ENCODE measurements at regions not wholly inside any gene's neighbourhood (a gene's known extent, or its start where the extent isn't known, plus 50 kb on each side); places are given as distances from the start of the nearest gene placed in this dataset.

DNA sequence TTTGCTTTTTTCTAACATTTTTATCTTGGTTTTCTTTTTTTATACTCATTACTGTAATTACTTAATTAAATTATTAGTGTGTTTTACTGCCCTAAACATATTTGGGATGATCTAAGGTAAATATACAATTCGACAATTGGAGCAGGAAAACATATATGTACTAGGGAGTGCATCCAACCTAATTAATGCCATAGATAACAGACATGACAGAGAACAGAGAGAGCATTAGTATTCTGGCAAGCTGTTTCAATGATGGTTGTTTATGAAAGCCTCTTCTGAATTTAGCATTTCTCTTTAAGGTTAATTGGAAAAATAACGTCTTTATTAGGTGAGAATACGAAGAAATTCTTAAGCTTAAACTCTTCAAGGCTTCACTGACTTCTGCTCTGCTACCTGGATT, 300.1 kb upstream of the PRR16 start (continued):
- TF ChIP-seq, protein P1, sequence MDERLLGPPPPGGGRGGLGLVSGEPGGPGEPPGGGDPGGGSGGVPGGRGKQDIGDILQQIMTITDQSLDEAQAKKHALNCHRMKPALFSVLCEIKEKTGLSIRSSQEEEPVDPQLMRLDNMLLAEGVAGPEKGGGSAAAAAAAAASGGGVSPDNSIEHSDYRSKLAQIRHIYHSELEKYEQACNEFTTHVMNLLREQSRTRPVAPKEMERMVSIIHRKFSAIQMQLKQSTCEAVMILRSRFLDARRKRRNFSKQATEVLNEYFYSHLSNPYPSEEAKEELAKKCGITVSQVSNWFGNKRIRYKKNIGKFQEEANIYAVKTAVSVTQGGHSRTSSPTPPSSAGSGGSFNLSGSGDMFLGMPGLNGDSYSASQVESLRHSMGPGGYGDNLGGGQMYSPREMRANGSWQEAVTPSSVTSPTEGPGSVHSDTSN (CRISPR knock-in tag; IDR thresholded peaks at IDR 0.05; ENCODE audit: low read depth) = no peak
- TF ChIP-seq, protein P1 (tag; conservative IDR thresholded peaks at IDR 0.05; ENCODE audit: low read depth) = no peak
- TF ChIP-seq ILK (tag; IDR thresholded peaks at IDR 0.05; ENCODE audit: borderline replicate concordance, low read depth) = no peak
- no peak for TF ChIP-seq U2AF1 (optimal IDR thresholded peaks at IDR 0.05; ENCODE audit: low read depth, low read length)
- no peak for TF ChIP-seq ZNF384 (IDR thresholded peaks at IDR 0.05; ENCODE audit: low read depth, low read length)
- TF ChIP-seq ZKSCAN8 (CRISPR knock-in tag; IDR thresholded peaks at IDR 0.05) = no peak

DNA sequence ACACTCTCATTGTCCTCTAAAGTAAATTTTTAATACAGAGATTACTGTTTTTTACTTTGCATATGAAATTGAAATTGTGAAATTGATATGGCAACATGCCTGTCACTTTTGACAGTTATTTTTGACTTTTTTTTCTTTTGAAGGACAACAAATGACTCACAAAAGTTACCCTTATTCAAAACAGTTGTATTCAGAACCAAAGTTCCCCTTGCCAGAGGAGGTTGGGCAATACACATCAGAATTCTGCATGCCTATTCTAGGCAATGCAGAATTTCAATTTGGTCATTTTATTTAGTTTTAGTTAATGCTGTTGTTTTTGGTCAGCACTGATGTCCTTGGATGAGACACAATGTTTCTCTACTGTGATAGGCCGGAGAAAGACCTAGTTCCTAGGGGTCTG, 299.1 kb upstream of the PRR16 start:
- no peak overlapping the region for H3K4me2 ChIP-seq (ENCODE audit: insufficient read depth, low read length)
- BruUV-seq (replicated peaks) = no TSS peak
- H4K20me1 ChIP-seq (replicated peaks; ENCODE audit: control insufficient read depth, insufficient read depth, low read length) = no peaks in the 10 kb centered on the region
- H3K36me3 ChIP-seq (ENCODE audit: control insufficient read depth, insufficient read depth, low read length) = no peaks in the 10 kb centered on the region
- no peak overlapping the region for H2AFZ ChIP-seq (ENCODE audit: low read depth, low read length)
- no peaks in the 10 kb centered on the region for H3K9me1 ChIP-seq (ENCODE audit: control insufficient read depth, insufficient read depth, low read length)
- no peaks in the 10 kb centered on the region for H3K27me3 ChIP-seq (ENCODE audit: control insufficient read depth in 2 of 2, insufficient read depth in 2 of 2, low read length in 2 of 2)
- H3K4me3 ChIP-seq = no peak overlapping the region
- FAIRE-seq (no peak), ATAC-seq (no peak), DNase-seq (ENCODE audit: extremely low read depth in 1 of 4, low spot score in 3 of 4) (no peak)
- no peaks in the 10 kb centered on the region for H3K79me2 ChIP-seq (ENCODE audit: control insufficient read depth, insufficient read depth, low read length)
- in situ Hi-C loops (cut with MboI) = no loop called here
- intact Hi-C loops (cut with micrococcal nuclease) = no loop called here
- no peak overlapping the region for H3K9ac ChIP-seq (ENCODE audit: insufficient read depth in 1 of 2, low read depth in 2 of 2, low read length in 2 of 2)
- H3K27ac ChIP-seq (ENCODE audit: extremely low read depth, low read depth, low read length) = no peak overlapping the region
- ChIA-PET POLR2A (no interaction called here), CTCF (ENCODE audit: low intra/inter-chr PET ratio) (no interaction called here)
- WGBS (ENCODE audit: insufficient coverage, low coverage, missing lambda C conversion rate) = 8% methylated on average over 1 of the region's 1 CpG
- no peaks in the 10 kb centered on the region for H3K4me1 ChIP-seq (replicated peaks in 1 of 2; ENCODE audit: control insufficient read depth in 2 of 2, insufficient read depth in 2 of 2, low read length in 2 of 2)
- no peaks in the 10 kb centered on the region for H3K9me3 ChIP-seq (replicated peaks; ENCODE audit: control insufficient read depth, insufficient read depth, low read depth, low read length)
- TF ChIP-seq, protein P2, sequence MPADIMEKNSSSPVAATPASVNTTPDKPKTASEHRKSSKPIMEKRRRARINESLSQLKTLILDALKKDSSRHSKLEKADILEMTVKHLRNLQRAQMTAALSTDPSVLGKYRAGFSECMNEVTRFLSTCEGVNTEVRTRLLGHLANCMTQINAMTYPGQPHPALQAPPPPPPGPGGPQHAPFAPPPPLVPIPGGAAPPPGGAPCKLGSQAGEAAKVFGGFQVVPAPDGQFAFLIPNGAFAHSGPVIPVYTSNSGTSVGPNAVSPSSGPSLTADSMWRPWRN (IDR thresholded peaks at IDR 0.05; ENCODE audit: low read depth) = no peak
- TF ChIP-seq ZNF140 (CRISPR knock-in tag; IDR thresholded peaks at IDR 0.05) (no peak), NRF1 (conservative IDR thresholded peaks at IDR 0.05 in 1 of 2, IDR thresholded peaks at IDR 0.05 in 1 of 2) (no peak), SRSF3 (IDR thresholded peaks at IDR 0.05; ENCODE audit: insufficient read depth, low read length) (no peak), SOX6 (IDR thresholded peaks at IDR 0.05) (no peak), KAT7 (CRISPR knock-in tag; IDR thresholded peaks at IDR 0.05; ENCODE audit: borderline replicate concordance) (no peak), COPS2 (conservative IDR thresholded peaks at IDR 0.05) (no peak), ILK (tag; IDR thresholded peaks at IDR 0.05; ENCODE audit: borderline replicate concordance, low read depth) (no peak), MTA1 (IDR thresholded peaks at IDR 0.05; ENCODE audit: borderline replicate concordance) (no peak), EP400 (IDR thresholded peaks at IDR 0.05) (no peak), ZNF551 (CRISPR knock-in tag; IDR thresholded peaks at IDR 0.05) (no peak), SMAD2 (IDR thresholded peaks at IDR 0.05; ENCODE audit: low read depth, low read length) (no peak), STAG1 (CRISPR knock-in tag; IDR thresholded peaks at IDR 0.05; ENCODE audit: borderline replicate concordance) (no peak), RFX5 (IDR thresholded peaks at IDR 0.05; ENCODE audit: low read depth, low read length) (no peak)
- TF ChIP-seq, protein P3, sequence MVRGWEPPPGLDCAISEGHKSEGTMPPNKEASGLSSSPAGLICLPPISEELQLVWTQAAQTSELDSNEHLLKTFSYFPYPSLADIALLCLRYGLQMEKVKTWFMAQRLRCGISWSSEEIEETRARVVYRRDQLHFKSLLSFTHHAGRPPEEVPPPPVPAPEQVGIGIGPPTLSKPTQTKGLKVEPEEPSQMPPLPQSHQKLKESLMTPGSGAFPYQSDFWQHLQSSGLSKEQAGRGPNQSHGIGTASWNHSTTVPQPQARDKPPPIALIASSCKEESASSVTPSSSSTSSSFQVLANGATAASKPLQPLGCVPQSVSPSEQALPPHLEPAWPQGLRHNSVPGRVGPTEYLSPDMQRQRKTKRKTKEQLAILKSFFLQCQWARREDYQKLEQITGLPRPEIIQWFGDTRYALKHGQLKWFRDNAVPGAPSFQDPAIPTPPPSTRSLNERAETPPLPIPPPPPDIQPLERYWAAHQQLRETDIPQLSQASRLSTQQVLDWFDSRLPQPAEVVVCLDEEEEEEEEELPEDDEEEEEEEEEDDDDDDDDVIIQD (CRISPR knock-in tag; IDR thresholded peaks at IDR 0.05) = no peak

All from K562 (cell line).